WTC11 (cell line): ENCODE measurements at regions not wholly inside any gene's neighbourhood (a gene's known extent, or its start where the extent isn't known, plus 50 kb on each side); places are given as distances from the start of the nearest gene placed in this dataset.

Source experiments
- CTCF ChIP-seq: fragments of 200-600 bp; IDR thresholded peaks from 2 replicates; pipeline ENCODE4 v1.8.0; 2022; ENCODE audit warnings: antibody characterized with exemption
- ESRRA ChIP-seq: sonication (generic); formaldehyde crosslinking; IDR thresholded peaks from 2 replicates; pipeline ENCODE4 v1.8.1; 2022; ENCODE audit warnings: mild to moderate bottlenecking, missing genetic modification reagents, borderline replicate concordance
- FOXK1 ChIP-seq: sonication (generic); formaldehyde crosslinking; IDR thresholded peaks from 2 replicates; pipeline ENCODE4 v1.8.0; 2022; ENCODE audit warnings: mild to moderate bottlenecking, moderate library complexity, missing genetic modification reagents
- MAX ChIP-seq: sonication (generic); formaldehyde crosslinking; IDR thresholded peaks from 2 replicates; pipeline ENCODE4 v1.8.0; 2022; ENCODE audit warnings: mild to moderate bottlenecking, missing genetic modification reagents
- MXD4 ChIP-seq: fragments of 250-450 bp; sonication (Bioruptor Pico); IDR thresholded peaks from 2 replicates; pipeline ENCODE4 v1.8.0; 2021; ENCODE audit warnings: mild to moderate bottlenecking, moderate library complexity, borderline replicate concordance
- SMAD4 ChIP-seq: sonication (generic); formaldehyde crosslinking; IDR thresholded peaks from 2 replicates; pipeline ENCODE4 v1.8.0; 2022; ENCODE audit warnings: mild to moderate bottlenecking, missing genetic modification reagents
- TCF7 ChIP-seq: sonication (generic); formaldehyde crosslinking; IDR thresholded peaks from 2 replicates; pipeline ENCODE4 v1.8.0; 2022; ENCODE audit warnings: mild to moderate bottlenecking, low read depth, missing genetic modification reagents, moderate library complexity
- ZNF121 ChIP-seq: sonication (generic); formaldehyde crosslinking; IDR thresholded peaks from 2 replicates; pipeline ENCODE4 v1.8.0; 2023; ENCODE audit warnings: missing genetic modification reagents

- TF ChIP-seq MXD4 (CRISPR knock-in tag) (no peak), CTCF (no peak), MAX (CRISPR knock-in tag) (no peak), TCF7 (no peak), ESRRA (CRISPR knock-in tag) (no peak), FOXK1 (CRISPR knock-in tag) (no peak), SMAD4 (CRISPR knock-in tag) (no peak), ZNF121 (no peak)
Observed at GRCh38 chr16:14011001-14011400, 60.1 kb upstream of the MRTFB start.
